Fibroblast of upper back skin (primary cell): ENCODE measurements at regions not wholly inside any gene's neighbourhood (a gene's known extent, or its start where the extent isn't known, plus 50 kb on each side); places are given as distances from the start of the nearest gene placed in this dataset.

Experiments
- DNase-seq: peaks from one replicate; pipeline ENCODE4 v3.0.0-alpha.2; 2013

DNA sequence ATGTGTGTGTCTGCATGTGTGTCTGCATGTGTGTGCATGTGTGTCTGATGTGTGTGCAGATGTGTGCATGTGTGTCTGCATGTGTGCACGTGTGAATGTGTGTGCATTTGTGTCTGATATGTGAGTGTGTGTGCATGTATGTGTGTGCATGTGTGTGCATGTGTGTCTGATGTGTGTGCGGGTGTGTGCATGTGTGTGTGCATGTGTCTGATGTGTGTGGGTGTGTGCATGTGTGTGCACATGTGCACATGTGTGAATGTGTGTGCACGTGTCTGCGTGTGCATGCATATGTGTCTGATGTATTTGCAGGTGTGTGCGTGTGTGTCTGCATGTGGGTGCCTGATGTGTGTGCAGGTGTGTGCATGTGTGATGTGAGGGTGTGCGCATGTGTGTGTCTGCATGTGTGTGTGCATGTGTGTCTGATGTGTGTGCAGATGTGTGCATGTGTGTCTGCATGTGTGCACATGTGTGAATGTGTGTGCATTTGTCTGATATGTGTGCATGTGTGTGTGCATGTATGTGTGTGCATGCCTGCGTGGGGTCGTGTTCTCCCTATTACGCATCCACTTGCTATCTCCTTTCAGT, 470.1 kb upstream of the HS6ST1 start:
- no peak for DNase-seq

GRCh38 chr2:128789221-128789620, 470.6 kb upstream of the HS6ST1 start:
- no peak for DNase-seq

DNA sequence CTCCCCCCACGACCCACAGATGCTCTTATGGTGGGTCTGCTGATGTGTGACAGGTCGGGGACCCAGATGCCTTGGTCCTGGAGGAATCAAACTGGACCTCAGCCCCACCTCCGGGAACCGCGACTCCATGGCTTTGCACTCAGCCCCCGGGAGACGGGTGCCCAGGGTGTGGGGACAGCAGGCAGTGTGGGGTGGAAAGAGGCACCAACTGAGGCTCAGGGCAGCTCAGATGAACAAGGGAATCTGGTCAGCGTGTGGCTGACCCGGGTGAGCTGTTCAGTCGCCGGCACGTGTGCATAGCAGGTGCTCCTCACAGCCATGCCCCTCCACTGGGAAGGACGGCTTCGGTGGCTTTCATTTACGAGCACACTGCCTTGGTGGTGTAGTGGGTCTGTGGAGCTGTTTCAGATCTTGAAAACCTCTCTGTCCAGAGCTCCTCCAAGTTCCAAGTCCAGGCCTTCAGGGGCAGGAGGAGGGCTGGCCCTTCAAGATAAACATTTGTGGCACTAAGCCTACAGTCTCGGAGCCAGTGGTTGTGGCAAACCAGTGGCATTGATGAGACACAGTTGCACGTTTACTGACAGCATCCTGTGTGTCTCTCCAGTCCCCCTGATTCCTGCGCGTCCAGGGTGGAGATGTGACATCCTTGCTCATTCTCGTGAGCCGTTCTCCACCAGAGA, 471.2 kb upstream of the HS6ST1 start:
- no peak for DNase-seq

GRCh38 chr2:128790541-128791001, 471.9 kb upstream of the HS6ST1 start:
- DNase-seq = no peak

GRCh38 chr2:128791120-128791984, 472.7 kb upstream of the HS6ST1 start:
- no peak for DNase-seq

- DNase-seq = no peak
Observed at GRCh38 chr2:128791985-128792320, 473.3 kb upstream of the HS6ST1 start.

DNA sequence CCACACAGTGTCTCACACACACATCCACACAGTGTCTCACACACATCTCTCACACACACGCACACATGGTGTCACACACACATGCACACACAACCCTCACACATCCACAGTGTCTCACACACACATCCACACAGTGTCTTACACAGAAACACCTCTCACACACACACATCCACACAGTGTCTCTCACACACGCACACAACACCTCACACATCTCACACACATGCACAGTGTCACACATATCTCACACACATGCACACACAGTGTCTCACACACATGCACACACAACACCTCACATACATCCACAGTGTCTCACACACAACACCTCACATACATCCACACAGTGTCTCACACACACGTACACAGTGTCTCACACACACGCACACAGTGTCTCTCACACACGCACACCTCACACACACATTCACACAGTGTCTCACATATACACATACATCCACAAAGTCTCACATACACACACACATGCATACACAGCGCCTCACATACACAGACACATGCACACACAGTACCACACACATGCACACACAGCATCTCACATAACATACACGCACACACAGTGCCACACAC, 473.9 kb upstream of the HS6ST1 start:
- DNase-seq = no peak

DNA sequence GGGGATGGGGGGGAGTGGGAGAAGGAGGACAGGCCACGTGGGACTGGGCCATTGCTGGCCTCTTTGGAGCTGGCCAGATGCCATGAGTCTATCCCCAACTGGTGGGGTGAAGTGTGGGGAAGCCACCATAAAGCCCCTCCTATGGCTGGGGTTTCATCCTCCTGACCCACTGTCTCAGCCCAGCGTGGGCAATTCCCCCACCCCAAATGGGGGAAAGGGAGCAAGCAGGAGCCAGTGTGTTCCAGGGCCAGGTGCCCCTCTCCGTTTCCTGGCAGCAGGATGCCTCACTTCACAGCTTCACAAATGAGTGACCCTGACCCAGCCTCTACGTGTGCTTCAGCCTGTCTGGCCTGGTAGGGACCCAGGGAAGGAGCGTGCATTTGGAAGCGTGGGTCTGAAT, 474.7 kb upstream of the HS6ST1 start:
- no peak for DNase-seq

GRCh38 chr2:128794285-128794684, 475.6 kb upstream of the HS6ST1 start:
- DNase-seq = no peak

GRCh38 chr2:128796321-128796720, 477.7 kb upstream of the HS6ST1 start:
- no peak for DNase-seq

DNA sequence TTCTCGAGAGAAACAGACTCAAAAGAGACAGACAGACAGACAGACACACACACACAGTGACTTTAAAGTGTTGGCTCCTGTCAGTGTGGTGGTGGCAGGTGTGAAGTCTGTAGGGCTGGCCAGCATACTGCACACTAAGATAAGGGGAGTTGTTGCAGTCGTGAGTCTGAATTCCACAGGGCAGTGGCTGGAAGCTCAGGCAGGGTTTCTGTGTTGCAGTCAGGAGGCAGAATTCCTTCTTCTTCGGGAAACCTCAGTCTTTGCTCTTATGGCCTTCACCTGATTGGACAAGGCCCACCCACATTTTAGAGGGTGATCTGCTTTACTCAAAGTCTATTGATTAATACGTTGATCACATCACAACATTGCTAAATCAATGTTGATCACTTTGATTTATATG, 478.4 kb upstream of the HS6ST1 start:
- no peak for DNase-seq

- DNase-seq = no peak
Observed at GRCh38 chr2:128797533-128797932, 478.9 kb upstream of the HS6ST1 start.

- no peak for DNase-seq
Observed at GRCh38 chr2:128797937-128798336, 479.3 kb upstream of the HS6ST1 start.

- no peak for DNase-seq
Observed at GRCh38 chr2:128798502-128799283, 480.0 kb upstream of the HS6ST1 start.

- no peak for DNase-seq
Observed at GRCh38 chr2:128799284-128799552, 480.6 kb upstream of the HS6ST1 start.

GRCh38 chr2:128799730-128800129, 481.1 kb upstream of the HS6ST1 start:
- no peak for DNase-seq

DNA sequence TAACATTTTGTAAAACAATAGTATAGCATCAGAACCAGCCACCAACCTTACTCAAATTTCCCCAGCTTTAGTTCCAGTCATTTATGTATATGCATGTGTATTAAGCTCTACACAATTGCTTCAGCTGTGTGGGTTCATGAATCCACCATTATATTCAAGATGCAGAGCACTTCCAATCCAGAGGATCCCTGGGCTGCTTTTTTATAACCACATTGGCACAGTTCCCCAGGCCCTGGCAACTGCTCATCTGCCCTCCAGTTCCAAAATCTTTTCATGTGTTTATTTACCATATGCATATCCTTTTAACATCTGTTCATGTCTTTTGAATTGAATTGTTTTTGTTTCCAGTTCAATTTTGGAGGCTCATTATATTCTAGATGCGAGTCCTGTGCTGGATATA, 482.9 kb upstream of the HS6ST1 start:
- DNase-seq = no peak

DNA sequence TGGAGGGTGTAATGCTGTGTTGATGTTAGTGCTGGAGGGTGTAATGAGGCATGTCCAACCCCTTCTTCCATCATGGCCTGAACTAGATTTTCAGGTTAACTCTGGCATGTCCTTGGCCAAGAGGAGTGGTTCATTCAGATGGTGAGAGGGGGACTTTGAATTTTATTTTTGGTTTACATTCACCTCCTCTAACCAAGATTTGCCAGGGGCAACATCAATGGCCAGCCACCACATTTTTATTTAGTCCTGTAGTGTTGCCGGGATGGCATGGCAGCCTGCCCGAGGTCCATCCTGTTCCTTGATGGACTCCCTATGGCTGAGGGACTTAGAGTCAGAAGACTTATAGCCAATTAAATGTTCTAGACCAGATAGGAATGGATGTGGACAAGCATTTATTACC, 484.6 kb upstream of the HS6ST1 start:
- DNase-seq = no peak

DNA sequence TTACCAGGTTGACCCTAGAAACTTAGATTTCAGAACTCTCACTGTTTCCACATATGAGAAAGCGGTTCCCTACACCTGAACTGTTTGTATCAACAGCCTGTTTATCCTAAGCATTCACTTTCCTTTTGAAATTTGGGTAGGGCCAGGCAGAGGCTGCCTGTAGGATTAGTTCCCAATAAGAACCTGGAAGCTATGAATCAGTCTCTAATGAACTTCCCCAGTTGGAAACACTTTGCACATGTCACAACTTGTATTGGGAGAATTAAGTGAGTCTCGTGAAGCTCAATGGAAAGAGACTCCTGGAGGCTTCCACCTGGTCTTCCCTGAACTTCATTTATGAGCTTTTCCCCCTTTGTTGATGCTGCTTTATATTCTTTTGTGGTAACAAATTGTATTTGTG, 486.6 kb upstream of the HS6ST1 start:
- no peak for DNase-seq

GRCh38 chr2:128805918-128806317, 487.2 kb upstream of the HS6ST1 start:
- DNase-seq = no peak

GRCh38 chr2:128807317-128807716, 488.6 kb upstream of the HS6ST1 start:
- DNase-seq = no peak

- peak; percentile 18 for DNase-seq
Observed at GRCh38 chr2:128808462-128809258, 490.0 kb upstream of the HS6ST1 start.
